HG03457 (cell line): ENCODE measurements at regions not wholly inside any gene's neighbourhood (a gene's known extent, or its start where the extent isn't known, plus 50 kb on each side); places are given as distances from the start of the nearest gene placed in this dataset.
"Not testable (repeated sequence)": the region's sequence is repeated elsewhere in the genome, so short reads cannot be mapped to it uniquely, and the experiment has no call there.

Source experiments
- ATAC-seq: cut with Tn5 transposase; IDR thresholded peaks from one replicate; pipeline ENCODE4 v1.9.1; 2021; ENCODE audit warnings: moderate number of reproducible peaks; ENCODE audit not compliant: unreplicated experiment

DNA sequence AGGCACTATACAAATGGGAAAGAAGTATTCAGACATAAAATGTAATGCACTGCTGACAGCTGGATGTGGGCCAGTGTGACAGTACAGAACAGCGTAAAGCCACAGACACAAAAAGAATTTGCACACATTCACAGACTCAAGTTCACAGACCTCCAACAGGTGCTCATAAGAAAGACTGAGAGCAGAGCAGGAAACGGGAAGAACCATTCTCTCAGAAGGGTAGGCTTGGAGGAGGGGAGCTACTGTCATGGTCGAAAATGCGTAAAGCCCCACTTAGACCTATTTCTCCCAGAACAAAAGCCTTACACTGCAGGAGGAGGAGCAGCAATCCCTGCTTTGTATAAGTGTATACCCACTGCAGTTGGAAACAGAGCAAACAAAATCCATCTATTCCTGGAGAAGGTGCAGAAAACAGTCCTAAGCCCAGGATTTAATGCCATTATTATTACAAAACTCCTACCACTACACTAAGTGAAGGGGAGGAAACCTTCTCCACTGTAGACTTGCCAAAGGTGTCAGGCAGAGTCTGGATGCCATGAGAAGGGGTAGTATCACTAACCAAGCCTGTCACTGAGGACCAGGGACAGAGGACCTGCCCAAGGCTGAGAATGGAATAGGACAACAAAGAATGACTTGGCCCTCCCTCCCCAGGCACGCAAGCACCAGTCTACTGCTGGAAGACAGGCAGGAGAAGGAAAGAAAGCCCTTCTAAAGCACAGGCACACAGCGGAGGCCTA, 103.0 kb upstream of the FAM25C start:
- not testable (repeated sequence) for ATAC-seq

DNA sequence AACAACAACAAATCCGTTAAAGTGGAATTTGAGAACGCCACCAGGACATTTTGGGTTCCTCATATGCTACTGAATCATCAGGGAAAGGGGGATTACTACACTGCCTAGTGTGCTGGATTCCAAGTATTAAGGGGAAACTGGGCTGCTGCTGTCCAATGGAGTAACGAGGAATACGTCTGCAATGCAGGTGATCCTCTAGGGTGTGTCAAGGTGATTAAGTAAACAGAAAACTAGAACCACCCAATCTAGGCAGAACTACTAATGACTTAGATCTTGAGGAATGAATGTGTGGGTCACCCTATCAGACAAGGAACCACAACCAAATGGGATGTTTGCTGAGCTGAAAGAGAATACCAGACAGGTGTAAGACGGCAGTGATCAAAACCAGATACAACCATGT, 99.3 kb upstream of the FAM25C start:
- not testable (repeated sequence) for ATAC-seq

DNA sequence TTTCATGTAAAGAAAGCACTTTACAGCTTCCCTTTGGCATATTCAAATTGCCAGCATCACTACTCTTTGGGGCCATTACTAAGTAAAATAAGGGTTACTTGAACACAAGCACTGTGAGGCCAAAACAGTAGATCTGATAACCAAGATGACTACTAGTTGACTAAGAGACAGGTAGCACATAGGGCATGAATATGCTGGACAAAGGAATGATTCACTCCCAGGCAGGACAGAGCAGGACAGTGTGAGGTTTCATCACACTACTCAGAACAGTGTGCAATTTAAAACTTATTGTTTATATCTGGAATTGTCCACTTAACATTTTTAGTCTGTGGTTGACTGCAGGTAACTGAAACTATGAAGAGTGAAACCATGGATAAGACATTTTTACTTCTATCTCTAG, 91.1 kb upstream of the FAM25C start:
- ATAC-seq, result not testable (repeated sequence)

DNA sequence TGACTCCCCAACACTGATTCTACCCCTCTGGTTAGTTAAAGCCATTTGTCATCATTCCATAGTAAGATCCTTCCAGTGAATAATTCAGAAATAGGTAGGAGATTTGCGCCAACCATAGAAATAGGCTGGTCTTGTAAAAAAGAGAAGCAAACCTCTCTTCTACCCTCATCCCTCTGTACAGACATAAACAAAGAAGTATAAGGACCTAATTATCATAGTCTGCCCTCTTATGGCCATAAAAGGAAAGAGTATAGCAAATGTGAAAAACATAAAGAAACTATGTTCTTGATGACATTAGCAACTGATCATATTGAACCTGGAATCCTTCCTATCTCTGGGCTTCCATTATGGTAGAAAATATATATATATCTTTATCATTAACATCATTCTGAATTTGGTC, 88.5 kb upstream of the FAM25C start:
- ATAC-seq, result not testable (repeated sequence)

DNA sequence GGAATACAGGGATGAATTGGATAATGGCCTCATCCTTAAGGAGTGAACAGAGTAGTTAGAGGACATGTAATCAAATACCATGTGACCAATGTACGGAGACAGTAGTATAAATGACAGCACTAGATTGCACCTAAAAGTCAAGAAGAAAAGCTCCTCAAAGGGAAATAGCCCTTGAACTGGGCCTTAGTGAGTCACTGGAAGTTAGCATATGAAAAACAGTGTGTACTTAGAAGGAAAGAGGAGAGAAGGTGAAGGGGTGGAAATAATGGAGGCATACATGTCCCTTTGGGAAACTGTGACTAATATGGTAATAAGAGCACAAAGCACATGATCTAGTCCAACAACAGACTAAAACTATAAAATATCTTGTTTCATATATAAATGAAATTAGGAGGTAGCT, 84.9 kb upstream of the FAM25C start:
- ATAC-seq, result not testable (repeated sequence)

DNA sequence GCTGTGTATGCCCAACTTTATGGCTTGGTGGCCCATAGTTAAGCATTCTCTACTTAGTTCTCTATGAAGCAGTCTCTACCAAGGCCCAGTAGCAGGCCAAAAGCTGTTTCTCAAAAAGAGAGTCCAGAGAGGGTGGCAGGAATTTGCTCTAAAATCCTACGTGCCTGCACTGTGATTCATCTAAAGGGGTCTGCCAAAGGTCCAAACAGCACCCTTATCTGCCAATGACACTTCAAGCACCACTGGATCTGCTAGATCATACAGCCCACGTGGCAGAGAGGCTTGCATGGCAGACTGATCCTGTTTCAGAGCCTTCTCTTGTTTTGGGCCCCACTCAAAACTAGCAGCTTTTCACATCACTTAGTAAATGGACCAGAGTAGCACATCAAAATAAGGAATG, 71.6 kb upstream of the FAM25C start:
- ATAC-seq, result not testable (repeated sequence)

DNA sequence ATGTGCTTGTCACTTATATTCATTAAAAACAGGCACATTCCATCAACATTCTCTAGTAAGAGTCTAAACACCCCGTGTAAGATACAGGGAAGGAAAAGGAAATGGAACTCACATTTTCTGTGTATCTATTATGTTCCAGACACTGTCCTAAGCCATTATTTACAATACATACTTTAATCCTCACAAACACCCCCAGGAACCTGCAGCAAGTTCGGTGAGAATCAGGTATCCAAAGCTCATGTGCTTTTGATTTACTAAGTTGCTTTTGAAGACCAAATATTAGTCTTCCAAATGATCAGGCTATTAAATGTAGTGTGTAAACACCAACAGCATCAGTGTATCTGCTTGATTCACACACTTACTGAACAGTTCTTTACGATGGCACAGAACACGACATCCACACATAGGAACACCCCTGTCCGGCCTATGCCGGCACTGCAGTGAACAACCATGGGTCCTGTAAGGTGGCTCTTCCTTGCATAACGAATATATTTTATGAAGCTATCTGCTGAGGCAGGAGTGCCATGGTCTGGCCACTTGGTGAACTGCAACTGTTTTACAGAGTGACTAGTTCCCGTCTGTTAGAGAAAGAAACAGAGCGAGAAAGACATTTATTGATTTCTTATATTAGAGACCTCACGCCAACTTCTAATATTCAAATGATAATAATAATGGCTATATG, 64.5 kb upstream of the FAM25C start:
- ATAC-seq, result peak; percentile 85

DNA sequence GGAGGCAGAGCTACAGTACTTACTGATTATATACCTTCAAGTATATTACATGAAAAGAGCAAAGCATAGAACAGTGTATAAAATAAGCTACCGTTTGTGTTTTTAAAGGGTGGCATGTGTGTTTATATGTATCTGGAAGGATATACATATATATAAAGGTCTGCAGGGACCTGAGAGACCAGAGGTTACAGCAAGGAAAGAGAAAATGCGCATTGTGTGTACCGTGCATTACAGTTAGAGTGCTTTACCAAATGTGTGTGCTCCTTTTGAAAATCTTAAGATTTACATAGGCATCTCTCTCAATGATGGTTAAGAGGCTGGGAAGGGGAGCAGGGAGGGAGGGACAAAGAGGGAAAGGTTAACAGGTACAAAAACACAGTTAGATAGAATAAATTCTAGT, 55.8 kb upstream of the FAM25C start:
- ATAC-seq, result not testable (repeated sequence)
